AG04449 (cell line): ENCODE measurements at regions not wholly inside any gene's neighbourhood (a gene's known extent, or its start where the extent isn't known, plus 50 kb on each side); places are given as distances from the start of the nearest gene placed in this dataset.

ENCODE experiments used
- CTCF ChIA-PET: fragments of 350-600 bp; formaldehyde crosslinking; extraction: SDS; loops from one replicate; lab custom pipeline; 2021; ENCODE audit warnings: antibody characterized with exemption; lab: Yijun Ruan, JAX
- POLR2A ChIA-PET: fragments of 400-600, 350-600 bp; formaldehyde crosslinking; extraction: SDS; loops from one replicate; lab custom pipeline; 2020; ENCODE audit warnings: antibody characterized with exemption, inconsistent platforms; lab: Yijun Ruan, JAX
- DNase-seq: peaks from one replicate; pipeline ENCODE4 v3.0.0-alpha.2; 2010; ENCODE audit warnings: low read depth, low spot score
- H3K4me3 ChIP-seq: 2 replicates; pipeline ENCODE4 v1.5.1; 2011; ENCODE audit warnings: low read depth, mild to moderate bottlenecking, control low read depth, low read length
- TF ChIP-seq, protein P1 (sequence below): IDR thresholded peaks from one replicate; pipeline ENCODE4 v1.5.1; 2011; ENCODE audit warnings: mild to moderate bottlenecking, moderate library complexity, low read length, control low read depth, inconsistent platforms; ENCODE audit not compliant: insufficient read depth; ENCODE audit errors: missing control alignments

DNA sequence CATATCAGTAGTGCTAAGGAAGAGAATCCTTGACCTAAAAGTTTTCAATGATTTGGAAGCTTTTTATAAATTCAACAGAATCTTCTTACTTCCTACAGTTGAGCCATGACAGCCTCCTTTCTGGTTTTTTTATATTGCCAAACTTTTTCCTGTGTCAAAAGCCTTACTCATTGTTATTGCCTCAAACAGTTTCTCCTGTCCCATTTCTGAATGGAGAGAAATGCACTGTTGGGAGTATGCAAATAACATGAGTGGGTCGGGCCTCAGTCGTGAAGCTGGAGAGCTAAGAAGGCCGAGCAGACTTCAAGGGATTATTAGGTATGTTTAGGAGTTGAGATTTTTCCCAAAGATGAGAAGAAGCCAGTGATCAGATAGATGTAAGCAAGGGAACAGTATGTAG lies 766.4 kb upstream of the KLHL1 start:
- DNase-seq = no peak
- H3K4me3 ChIP-seq = no peak overlapping the region
- CTCF ChIA-PET = no interaction called here
- TF ChIP-seq, protein P1, sequence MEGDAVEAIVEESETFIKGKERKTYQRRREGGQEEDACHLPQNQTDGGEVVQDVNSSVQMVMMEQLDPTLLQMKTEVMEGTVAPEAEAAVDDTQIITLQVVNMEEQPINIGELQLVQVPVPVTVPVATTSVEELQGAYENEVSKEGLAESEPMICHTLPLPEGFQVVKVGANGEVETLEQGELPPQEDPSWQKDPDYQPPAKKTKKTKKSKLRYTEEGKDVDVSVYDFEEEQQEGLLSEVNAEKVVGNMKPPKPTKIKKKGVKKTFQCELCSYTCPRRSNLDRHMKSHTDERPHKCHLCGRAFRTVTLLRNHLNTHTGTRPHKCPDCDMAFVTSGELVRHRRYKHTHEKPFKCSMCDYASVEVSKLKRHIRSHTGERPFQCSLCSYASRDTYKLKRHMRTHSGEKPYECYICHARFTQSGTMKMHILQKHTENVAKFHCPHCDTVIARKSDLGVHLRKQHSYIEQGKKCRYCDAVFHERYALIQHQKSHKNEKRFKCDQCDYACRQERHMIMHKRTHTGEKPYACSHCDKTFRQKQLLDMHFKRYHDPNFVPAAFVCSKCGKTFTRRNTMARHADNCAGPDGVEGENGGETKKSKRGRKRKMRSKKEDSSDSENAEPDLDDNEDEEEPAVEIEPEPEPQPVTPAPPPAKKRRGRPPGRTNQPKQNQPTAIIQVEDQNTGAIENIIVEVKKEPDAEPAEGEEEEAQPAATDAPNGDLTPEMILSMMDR = no peak
- POLR2A ChIA-PET = no interaction called here

DNA sequence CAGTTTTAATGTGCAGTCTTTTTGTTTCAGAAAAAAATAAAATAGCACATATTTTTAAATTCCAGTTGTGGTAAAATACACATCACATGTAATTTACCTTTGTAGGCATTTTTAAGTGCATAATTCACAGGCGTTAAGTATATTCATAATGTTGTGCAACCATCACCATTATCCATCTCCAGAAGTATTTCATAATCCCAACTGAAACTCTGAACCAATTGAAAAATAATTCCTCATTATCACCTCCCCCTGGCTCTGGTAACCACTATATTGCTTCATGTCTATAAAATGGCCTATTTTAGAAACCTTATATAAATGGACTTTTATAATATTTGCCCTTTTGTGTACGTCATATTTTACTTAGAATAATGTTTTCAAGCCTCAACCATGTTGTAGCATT lies 756.5 kb upstream of the KLHL1 start:
- no peak overlapping the region for H3K4me3 ChIP-seq
- TF ChIP-seq, protein P1 = no peak
- DNase-seq = no peak
- ChIA-PET POLR2A (no interaction called here), CTCF (no interaction called here)

DNA sequence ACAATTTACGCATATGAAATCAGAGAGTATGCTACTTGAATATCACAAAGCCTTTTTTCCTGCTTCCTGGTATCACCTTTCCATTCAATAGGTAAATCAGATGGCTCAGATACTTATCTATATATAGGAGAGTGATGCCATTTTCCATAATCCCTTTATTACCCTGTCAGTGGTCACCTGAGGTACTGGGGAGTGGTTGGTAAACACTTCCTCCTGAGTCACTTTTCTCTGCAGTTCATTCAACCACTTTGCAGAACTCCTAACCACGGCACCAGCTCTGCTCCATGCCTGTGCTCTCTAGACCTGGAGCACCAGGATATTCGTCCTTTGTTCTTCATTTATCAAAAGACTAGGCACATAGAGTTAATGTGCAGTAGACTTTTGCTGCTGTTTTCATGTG lies 748.5 kb upstream of the KLHL1 start:
- H3K4me3 ChIP-seq = no peak overlapping the region
- no peak for DNase-seq
- TF ChIP-seq, protein P1 = no peak
- ChIA-PET POLR2A (no interaction called here), CTCF (no interaction called here)

DNA sequence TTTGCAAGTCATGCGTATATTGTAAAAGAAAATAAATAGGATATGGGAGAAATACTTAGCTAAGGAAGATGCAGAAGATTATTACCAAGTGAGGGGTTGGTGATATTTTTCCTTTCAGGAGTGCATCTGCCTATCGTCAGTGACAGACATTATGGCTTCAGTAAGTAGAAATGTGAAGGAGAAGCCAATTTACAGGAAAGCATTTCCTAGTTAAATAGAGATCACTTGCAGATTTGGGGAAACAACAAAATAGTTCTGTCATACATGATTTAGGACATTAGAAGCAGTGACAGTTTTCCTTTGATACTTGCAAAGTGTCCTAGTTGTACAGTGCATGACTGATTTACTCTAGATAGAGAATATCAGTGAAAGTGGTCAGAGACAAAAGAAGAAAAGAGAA lies 747.8 kb upstream of the KLHL1 start:
- no peak for DNase-seq
- CTCF ChIA-PET = no interaction called here

DNA sequence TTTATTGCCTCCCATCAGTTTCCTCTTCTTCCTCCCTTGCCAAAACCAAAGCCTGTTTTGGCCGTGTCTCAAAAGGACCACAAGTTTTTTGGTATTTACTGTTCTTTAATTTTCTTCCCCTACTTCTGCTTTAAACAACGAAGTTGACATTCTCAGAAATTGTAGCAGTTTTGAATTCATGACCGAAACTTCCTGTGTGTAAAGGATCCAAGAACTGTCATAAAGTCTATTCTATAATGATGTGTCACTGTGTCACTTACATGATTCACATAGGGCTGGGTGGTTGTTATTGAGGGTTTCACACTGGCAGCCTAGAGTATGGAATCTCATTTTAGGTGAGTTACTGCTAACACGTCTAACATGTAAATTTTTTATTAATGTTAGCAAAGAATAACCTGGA lies 741.0 kb upstream of the KLHL1 start:
- TF ChIP-seq, protein P1 = no peak
- POLR2A ChIA-PET = no interaction called here
- DNase-seq = no peak

More for the DNA sequence above, 747.8 kb upstream of the KLHL1 start:
- no peak overlapping the region for H3K4me3 ChIP-seq
- TF ChIP-seq, protein P1 = no peak
- POLR2A ChIA-PET = no interaction called here

DNA sequence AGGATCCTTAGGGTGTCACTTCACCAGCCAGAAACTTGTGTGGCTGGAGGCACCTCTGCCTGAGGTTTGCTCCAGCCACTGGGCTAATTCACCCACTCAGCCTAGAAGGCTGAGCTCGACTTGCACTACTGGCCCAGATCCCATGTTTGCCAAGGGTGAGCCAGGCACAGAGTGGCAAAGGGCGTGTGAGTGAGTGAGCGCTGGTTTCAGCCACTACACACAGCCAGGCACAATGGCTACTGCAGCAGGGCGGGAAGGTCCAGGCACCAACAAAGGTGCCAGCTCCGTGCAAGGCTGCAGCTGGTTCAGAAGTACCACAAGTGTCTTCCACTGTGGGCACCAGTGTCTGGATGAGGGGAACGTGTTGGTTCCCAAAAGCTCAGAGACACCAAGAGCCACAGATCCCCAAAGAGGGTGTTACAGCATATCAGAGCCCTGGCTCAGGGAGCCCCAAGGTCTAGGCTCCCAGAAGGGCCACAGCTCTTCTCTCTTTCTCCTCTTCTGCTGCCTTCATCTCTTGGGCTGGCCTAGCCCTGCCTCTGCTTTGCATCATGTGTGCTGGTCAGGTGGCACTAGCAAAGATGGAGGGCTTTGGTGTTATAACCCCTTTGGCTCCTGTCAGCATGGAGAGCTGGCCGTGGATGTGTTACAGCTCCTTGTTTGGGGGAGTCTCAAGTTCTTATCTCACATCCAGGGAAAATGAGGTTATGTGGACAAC lies 736.3 kb upstream of the KLHL1 start:
- CTCF ChIA-PET = no interaction called here
- no peak overlapping the region for H3K4me3 ChIP-seq
- no peak for DNase-seq
- POLR2A ChIA-PET = no interaction called here
- TF ChIP-seq, protein P1 = no peak

More for the DNA sequence above, 741.0 kb upstream of the KLHL1 start:
- CTCF ChIA-PET = no interaction called here
- no peak overlapping the region for H3K4me3 ChIP-seq
